GM06990 (cell line): ENCODE measurements at regions not wholly inside any gene's neighbourhood (a gene's known extent, or its start where the extent isn't known, plus 50 kb on each side); places are given as distances from the start of the nearest gene placed in this dataset.
"Not testable (repeated sequence)": the region's sequence is repeated elsewhere in the genome, so short reads cannot be mapped to it uniquely, and the experiment has no call there.

Source experiments
- DNase-seq: peaks from one replicate; pipeline ENCODE4 v3.0.0-alpha.2; 2011; ENCODE audit not compliant: insufficient read length; ENCODE audit errors: extremely low read depth
- H3K27me3 ChIP-seq: replicated peaks from 2 replicates; pipeline ENCODE4 v1.6.0; 2011; ENCODE audit warnings: low read length; ENCODE audit not compliant: control insufficient read depth, insufficient read depth
- H3K36me3 ChIP-seq: 2 replicates; pipeline ENCODE4 v1.5.1; 2011; ENCODE audit warnings: low read length; ENCODE audit not compliant: control insufficient read depth, insufficient read depth
- H3K4me3 ChIP-seq: replicated peaks from 2 replicates; pipeline ENCODE4 v1.5.1; 2011; ENCODE audit warnings: low read depth, mild to moderate bottlenecking, control low read depth, low read length
- TF ChIP-seq, protein P1 (sequence below): IDR thresholded peaks from 2 replicates; pipeline ENCODE4 v1.5.1; 2011; ENCODE audit warnings: low read length, control low read depth, mild to moderate bottlenecking, inconsistent platforms; ENCODE audit not compliant: insufficient read depth, poor library complexity, severe bottlenecking

- H3K36me3 ChIP-seq = no peaks in the 10 kb centered on the region
- H3K27me3 ChIP-seq = no peaks in the 10 kb centered on the region
- no peak for DNase-seq
- no peak overlapping the region for H3K4me3 ChIP-seq
- TF ChIP-seq, protein P1, sequence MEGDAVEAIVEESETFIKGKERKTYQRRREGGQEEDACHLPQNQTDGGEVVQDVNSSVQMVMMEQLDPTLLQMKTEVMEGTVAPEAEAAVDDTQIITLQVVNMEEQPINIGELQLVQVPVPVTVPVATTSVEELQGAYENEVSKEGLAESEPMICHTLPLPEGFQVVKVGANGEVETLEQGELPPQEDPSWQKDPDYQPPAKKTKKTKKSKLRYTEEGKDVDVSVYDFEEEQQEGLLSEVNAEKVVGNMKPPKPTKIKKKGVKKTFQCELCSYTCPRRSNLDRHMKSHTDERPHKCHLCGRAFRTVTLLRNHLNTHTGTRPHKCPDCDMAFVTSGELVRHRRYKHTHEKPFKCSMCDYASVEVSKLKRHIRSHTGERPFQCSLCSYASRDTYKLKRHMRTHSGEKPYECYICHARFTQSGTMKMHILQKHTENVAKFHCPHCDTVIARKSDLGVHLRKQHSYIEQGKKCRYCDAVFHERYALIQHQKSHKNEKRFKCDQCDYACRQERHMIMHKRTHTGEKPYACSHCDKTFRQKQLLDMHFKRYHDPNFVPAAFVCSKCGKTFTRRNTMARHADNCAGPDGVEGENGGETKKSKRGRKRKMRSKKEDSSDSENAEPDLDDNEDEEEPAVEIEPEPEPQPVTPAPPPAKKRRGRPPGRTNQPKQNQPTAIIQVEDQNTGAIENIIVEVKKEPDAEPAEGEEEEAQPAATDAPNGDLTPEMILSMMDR = no peak
Observed at GRCh38 chrX:883588-883987, 253.0 kb downstream of the SHOX start.

DNA sequence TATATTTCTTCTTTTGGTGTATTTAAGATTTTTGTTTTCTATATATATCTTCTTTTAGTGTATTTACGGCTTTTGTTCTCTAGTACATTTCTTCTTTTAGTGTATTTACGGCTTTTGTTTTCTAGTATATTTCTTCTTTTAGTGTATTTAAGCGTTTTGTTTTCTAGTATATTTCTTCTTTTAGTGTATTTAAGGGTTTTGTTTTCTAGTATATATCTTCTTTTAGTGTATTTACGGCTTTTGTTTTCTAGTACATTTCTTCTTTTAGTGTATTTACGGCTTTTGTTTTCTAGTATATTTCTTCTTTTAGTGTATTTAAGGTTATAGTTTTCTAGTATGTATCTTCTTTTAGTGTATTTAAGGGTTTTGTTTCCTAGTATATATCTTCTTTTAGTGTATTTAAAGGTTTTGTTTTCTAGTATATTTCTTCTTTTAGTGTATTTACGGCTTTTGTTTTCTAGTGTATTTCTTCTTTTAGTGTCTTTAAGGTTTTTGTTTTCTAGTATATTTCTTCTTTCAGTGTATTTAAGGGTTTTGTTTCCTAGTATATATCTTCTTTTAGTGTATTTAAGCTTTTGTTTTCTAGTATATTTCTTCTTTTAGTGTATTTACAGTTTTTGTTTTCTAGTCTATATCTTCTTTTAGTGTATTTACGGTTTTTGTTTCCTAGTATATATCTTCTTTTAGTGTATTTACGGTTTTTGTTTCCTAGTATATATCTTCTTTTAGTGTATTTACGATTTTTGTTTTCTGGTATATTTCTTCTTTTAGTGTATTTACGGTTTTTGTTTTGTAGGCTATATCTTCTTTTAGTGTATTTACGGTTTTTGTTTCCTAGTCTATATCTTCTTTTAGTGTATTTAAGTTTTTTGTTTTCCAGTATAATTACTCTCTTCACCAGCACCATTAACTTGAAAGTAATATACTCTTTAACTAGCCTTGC, 249.4 kb downstream of the SHOX start:
- H3K36me3 ChIP-seq, H3K4me3 ChIP-seq, DNase-seq, H3K27me3 ChIP-seq: not testable (repeated sequence)

- DNase-seq = no peak
- TF ChIP-seq, protein P1 = no peak
- Histone ChIP-seq H3K27me3 (no peaks in the 10 kb centered on the region), H3K36me3 (no peaks in the 10 kb centered on the region), H3K4me3 (no peak overlapping the region)
Observed at GRCh38 chrX:874061-874460, 243.5 kb downstream of the SHOX start.

- DNase-seq = no peak
- Histone ChIP-seq H3K27me3 (no peaks in the 10 kb centered on the region), H3K36me3 (no peaks in the 10 kb centered on the region), H3K4me3 (no peak overlapping the region)
- TF ChIP-seq, protein P1 = no peak
Observed at GRCh38 chrX:873016-873415, 242.4 kb downstream of the SHOX start.

DNA sequence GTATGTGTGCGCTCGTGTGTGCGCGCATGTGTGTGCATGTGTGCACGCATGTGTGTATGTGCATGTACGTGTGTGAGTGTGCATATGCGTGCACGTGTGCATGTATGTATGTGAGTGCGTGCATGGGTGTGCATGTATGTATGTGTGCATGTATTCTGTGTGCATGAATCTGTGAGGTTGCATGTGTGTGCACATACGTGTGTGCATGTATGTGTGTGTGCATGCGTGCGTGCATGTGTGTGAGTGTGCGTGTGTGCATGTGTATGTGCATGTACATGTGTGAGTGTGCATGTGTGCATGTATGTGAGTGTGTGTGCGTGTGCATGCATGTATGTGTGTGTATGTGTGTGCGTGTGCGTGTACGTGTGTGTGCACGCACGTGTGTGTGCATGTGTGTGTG, 241.5 kb downstream of the SHOX start:
- no peak for DNase-seq
- H3K27me3 ChIP-seq = no peaks in the 10 kb centered on the region
- H3K36me3 ChIP-seq = no peaks in the 10 kb centered on the region
- H3K4me3 ChIP-seq = no peak overlapping the region
- TF ChIP-seq, protein P1 = no peak

- TF ChIP-seq, protein P1 = no peak
- DNase-seq = no peak
- H3K4me3 ChIP-seq = no peak overlapping the region
- no peaks in the 10 kb centered on the region for H3K36me3 ChIP-seq
- H3K27me3 ChIP-seq = no peaks in the 10 kb centered on the region
Observed at GRCh38 chrX:871626-872025, 241.0 kb downstream of the SHOX start.
